ENCODE measurements at regions not wholly inside any gene's neighbourhood (a gene's known extent, or its start where the extent isn't known, plus 50 kb on each side); places are given as distances from the start of the nearest gene placed in this dataset.

GRCh38 chr6:147806697-147807096, 298.2 kb downstream of the SAMD5 start:
- Histone ChIP-seq H3K4me3 (replicated peaks in 1 of 2; ENCODE audit: low read depth in 1 of 2, low read length in 2 of 2) (no peak overlapping the region), H3K36me3 (ENCODE audit: control insufficient read depth in 1 of 2, insufficient read depth in 2 of 2, low read length in 2 of 2) (no peaks in the 10 kb centered on the region), H3K9me3 (ENCODE audit: control insufficient read depth in 1 of 2, insufficient read depth in 1 of 2, low read depth in 1 of 2, low read length in 2 of 2) (0 out of 4 replicates have a peak, but pooled peaks cover 0 to 2% of the 10 kb centered on the region in 2 experiments), H3K9me2 (ENCODE audit: insufficient read depth) (no peaks in the 10 kb centered on the region), H3K4me2 (ENCODE audit: low read length) (no peak overlapping the region), H3K27ac (ENCODE audit: low read depth, low read length) (no peak overlapping the region), H3K27me3 (ENCODE audit: insufficient read depth, low read length) (no peaks in the 10 kb centered on the region), H3K79me2 (ENCODE audit: insufficient read depth, low read length) (no peaks in the 10 kb centered on the region), H2AFZ (ENCODE audit: low read depth, low read length, poor library complexity, severe bottlenecking) (no peak overlapping the region), H3K4me1 (ENCODE audit: control insufficient read depth in 1 of 2, insufficient read depth in 2 of 2, low read length in 2 of 2) (no peaks in the 10 kb centered on the region), H3K9ac (ENCODE audit: low read length) (no peak overlapping the region), H4K20me1 (ENCODE audit: insufficient read depth) (no peaks in the 10 kb centered on the region)
- TF ChIP-seq SIN3A (IDR thresholded peaks at IDR 0.05; ENCODE audit: low read depth) (no peak), EGR1 (IDR thresholded peaks at IDR 0.05; ENCODE audit: low read depth) (no peak), ZFX (IDR thresholded peaks at IDR 0.05) (no peak), MAX (IDR thresholded peaks at IDR 0.05) (no peak), ZBTB33 (IDR thresholded peaks at IDR 0.05; ENCODE audit: extremely low read depth, insufficient replicate concordance, low read length) (no peak), ATF3 (IDR thresholded peaks at IDR 0.05) (no peak), SP1 (IDR thresholded peaks at IDR 0.05; ENCODE audit: low read depth) (no peak), SRF (IDR thresholded peaks at IDR 0.05; ENCODE audit: low read depth) (no peak), REST (IDR thresholded peaks at IDR 0.05; ENCODE audit: low read depth) (no peak), TCF7L2 (IDR thresholded peaks at IDR 0.05; ENCODE audit: borderline replicate concordance, extremely low read depth, insufficient read depth, insufficient read length) (no peak), EZH2 (IDR thresholded peaks at IDR 0.05) (no peak), POLR2AphosphoS5 (IDR thresholded peaks at IDR 0.05; ENCODE audit: low read depth, low read length) (no peak), CTCF (IDR thresholded peaks at IDR 0.05 in 2 of 3, conservative IDR thresholded peaks at IDR 0.05 in 1 of 3; ENCODE audit: borderline replicate concordance in 1 of 3, insufficient read depth in 1 of 3, low read depth in 2 of 3, low read length in 2 of 3) (no peak), FOSL1 (IDR thresholded peaks at IDR 0.05; ENCODE audit: low read depth) (no peak), CBX3 (IDR thresholded peaks at IDR 0.05; ENCODE audit: low read depth) (no peak), RAD21 (IDR thresholded peaks at IDR 0.05; ENCODE audit: low read depth) (no peak), YY1 (IDR thresholded peaks at IDR 0.05; ENCODE audit: extremely low read depth, insufficient replicate concordance, low read depth, low read length) (no peak), ZNF274 (IDR thresholded peaks at IDR 0.05; ENCODE audit: low read depth, low read length) (no peak), EZH2phosphoT487 (IDR thresholded peaks at IDR 0.05; ENCODE audit: borderline replicate concordance) (no peak), ELF1 (IDR thresholded peaks at IDR 0.05; ENCODE audit: borderline replicate concordance, low read depth) (no peak)
- ChIA-PET CTCF (no interaction called here), RAD21 (ENCODE audit: low non-redundant PET in 1 of 2, low total read pairs in 2 of 2, uncharacterized antibody in 2 of 2, unreplicated experiment in 2 of 2) (no interaction called here), POLR2A (no interaction called here)
- no peak for DNase-seq (ENCODE audit: low read depth, low spot score)
- no peak for ATAC-seq
- BruUV-seq (replicated peaks), result no TSS peak
- intact Hi-C loops (cut with micrococcal nuclease), result no loop called here
